ENCODE measurements at regions not wholly inside any gene's neighbourhood (a gene's known extent, or its start where the extent isn't known, plus 50 kb on each side); places are given as distances from the start of the nearest gene placed in this dataset.

DNA sequence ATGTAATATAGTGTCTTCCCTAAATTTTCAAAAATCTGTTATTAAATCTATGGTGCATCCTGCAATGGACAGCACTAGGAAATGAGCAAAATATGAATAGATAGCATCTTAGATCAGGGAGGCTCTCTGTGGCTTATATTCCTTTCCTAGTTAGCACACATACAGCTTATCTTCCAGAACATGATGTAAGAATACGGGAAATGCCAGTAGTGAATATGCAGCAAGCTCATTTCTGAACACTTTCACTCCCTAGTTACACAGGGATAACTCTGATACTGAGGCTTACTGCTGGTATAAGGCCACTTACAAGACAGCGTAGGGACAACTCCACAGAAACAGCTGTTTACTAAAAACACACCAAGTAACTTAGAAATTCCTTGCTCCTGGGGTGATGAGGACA lies 297.3 kb upstream of the SMARCA2 start:
- TF ChIP-seq, protein P1, sequence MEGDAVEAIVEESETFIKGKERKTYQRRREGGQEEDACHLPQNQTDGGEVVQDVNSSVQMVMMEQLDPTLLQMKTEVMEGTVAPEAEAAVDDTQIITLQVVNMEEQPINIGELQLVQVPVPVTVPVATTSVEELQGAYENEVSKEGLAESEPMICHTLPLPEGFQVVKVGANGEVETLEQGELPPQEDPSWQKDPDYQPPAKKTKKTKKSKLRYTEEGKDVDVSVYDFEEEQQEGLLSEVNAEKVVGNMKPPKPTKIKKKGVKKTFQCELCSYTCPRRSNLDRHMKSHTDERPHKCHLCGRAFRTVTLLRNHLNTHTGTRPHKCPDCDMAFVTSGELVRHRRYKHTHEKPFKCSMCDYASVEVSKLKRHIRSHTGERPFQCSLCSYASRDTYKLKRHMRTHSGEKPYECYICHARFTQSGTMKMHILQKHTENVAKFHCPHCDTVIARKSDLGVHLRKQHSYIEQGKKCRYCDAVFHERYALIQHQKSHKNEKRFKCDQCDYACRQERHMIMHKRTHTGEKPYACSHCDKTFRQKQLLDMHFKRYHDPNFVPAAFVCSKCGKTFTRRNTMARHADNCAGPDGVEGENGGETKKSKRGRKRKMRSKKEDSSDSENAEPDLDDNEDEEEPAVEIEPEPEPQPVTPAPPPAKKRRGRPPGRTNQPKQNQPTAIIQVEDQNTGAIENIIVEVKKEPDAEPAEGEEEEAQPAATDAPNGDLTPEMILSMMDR (IDR thresholded peaks at IDR 0.05; ENCODE audit: insufficient read depth, low read depth, low read length, missing control alignments): no peak
- no peak for DNase-seq (ENCODE audit: low read depth)
- no peak overlapping the region for H3K4me3 ChIP-seq (ENCODE audit: low read length)

DNA sequence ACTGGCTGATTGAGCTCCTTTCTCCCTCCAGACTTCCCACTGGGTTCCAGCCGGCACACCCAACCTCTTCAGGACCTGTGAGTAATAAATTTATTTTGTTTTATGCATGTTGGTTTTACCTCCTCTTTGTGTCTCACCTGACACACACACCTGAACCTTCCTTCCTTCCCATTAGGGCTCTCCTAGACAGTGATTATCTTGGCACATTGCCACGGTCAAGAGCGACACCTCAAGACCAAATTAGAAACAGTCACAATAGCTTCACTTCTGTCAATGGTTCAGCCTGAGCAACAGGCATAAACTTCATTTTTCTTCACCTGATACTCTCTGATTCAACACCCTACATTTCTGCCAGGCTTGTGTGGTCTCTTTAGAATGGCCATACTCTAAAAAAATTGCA lies 296.3 kb upstream of the SMARCA2 start:
- peak; percentile 32 for DNase-seq (ENCODE audit: low read depth)
- no peak overlapping the region for H3K4me3 ChIP-seq (ENCODE audit: low read length)
- TF ChIP-seq, protein P1 (IDR thresholded peaks at IDR 0.05; ENCODE audit: insufficient read depth, low read depth, low read length, missing control alignments): no peak

DNA sequence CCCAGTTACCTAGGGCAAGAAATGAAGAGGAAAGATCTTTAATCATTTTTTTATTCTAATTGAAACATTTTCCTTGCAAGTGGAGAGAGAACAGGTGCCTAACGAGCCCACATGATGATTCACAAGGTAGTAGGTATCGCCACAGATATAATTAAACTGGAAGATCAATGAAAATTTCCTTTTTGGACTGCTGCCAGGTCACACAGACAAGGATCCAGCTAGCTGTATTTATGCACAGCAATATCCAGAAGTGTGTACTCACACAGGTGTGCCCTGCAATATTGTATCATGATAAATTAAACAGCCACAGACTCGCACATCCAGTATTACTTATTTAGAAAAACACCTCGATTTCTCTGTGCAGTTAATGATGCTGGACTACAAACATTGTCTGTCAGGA lies 294.0 kb upstream of the SMARCA2 start:
- TF ChIP-seq, protein P1 (IDR thresholded peaks at IDR 0.05; ENCODE audit: insufficient read depth, low read depth, low read length, missing control alignments): no peak
- no peak for DNase-seq (ENCODE audit: low read depth)
- H3K4me3 ChIP-seq (ENCODE audit: low read length): no peak overlapping the region

DNA sequence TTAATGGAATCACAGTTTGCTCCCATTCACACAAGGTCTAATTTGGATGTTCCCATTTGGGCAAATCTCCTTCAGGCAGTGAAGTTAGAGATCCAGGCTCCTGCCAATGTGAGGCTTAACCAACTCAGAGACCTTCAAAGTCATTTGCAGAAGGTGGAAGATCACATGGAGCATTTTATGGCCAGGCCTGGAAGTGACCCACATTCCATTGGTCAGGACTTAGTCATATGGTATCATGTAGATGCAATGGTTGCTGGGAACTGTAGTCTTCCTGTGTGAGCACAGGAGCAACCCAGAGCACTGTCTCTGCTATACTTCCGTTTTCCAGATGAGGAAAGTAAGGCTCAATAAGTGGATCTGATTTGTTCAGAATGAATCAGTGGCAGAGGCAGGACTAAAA lies 292.7 kb upstream of the SMARCA2 start:
- TF ChIP-seq, protein P1 (IDR thresholded peaks at IDR 0.05; ENCODE audit: insufficient read depth, low read depth, low read length, missing control alignments): no peak
- no peak overlapping the region for H3K4me3 ChIP-seq (ENCODE audit: low read length)
- DNase-seq (ENCODE audit: low read depth): peak; percentile 18

DNA sequence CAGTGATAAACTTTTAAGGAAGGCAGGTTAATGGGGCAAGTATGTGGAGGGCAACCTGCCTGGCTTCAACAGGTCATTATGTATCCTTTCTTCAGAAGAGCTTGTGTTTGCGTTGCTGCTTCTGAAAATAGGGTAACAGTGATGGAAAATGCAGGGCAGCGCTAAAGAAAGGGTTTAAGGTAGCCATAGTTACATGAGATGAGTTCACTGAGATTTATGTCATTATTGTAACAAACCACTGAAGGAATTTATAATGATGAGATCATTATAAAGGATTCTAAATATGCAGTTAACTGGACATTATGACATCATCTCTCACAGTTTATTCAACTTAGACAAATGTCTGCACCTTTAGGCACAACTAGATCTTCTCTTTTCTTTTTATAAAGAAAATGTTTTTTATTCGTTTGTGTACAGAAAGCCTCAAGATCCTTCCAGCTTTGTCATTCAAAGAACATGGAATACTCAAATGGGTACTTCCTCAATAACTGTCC lies 291.6 kb upstream of the SMARCA2 start:
- DNase-seq (ENCODE audit: low read depth): no peak

DNA sequence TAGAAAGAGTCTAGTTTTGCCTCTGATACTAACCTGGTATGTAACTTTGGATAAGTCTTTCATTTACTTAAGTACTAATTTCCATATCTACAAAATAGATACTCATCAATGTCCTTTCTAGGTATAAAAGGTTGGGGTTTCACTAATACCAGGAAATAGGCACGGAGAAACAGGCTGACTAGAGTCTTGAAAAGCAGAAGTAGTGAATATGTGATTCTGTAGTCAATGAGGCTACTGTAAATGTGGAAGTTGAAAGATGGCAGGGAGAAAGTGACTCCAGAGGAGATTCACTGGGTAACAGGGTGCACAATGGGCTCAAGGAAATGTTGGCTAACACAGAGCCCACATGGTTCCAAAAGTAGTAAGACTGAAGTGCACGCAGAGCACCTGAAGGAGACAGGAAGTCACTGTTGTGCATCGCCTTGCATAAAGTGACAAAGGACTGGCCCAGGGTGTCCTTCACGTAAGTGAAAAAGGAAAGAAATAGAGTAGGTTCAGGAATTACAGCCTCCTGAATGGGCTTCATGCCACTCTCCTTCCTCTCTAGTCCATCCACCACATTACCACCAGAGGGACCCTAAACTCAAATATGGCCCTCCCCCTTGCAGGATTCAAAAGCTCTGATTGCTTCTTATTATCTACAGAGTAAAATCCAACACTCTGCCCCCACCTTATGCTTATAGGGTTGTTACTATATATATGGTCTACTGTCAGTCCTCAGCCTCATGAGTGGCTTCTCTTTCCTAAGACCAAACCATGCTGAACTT lies 288.0 kb upstream of the SMARCA2 start:
- TF ChIP-seq, protein P1 (IDR thresholded peaks at IDR 0.05; ENCODE audit: insufficient read depth, low read depth, low read length, missing control alignments): peak; percentile 16
- no peak overlapping the region for H3K4me3 ChIP-seq (ENCODE audit: low read length)
- DNase-seq (ENCODE audit: low read depth): no peak

More for the DNA sequence above, 291.6 kb upstream of the SMARCA2 start:
- H3K4me3 ChIP-seq (ENCODE audit: low read length): no peak overlapping the region
- TF ChIP-seq, protein P1 (IDR thresholded peaks at IDR 0.05; ENCODE audit: insufficient read depth, low read depth, low read length, missing control alignments): no peak

DNA sequence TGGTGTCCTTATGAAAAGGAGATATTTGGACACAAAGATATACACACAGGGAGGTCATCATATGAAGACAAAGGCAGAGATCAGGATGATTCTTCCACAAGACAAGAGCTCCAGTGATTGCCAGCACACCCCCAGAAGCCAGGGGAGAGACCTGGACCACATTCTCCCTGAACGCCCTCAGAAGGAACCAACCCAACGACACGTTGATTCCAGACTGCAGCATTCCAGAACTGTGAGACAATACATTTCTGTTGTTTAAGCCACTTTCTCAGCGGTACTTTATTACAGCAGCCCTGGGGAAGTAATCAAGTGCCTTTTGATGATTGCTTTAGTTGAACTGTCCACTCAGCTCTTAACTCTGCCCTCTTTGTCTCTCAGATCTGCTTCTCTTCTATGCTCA lies 285.5 kb upstream of the SMARCA2 start:
- TF ChIP-seq, protein P1 (IDR thresholded peaks at IDR 0.05; ENCODE audit: insufficient read depth, low read depth, low read length, missing control alignments): no peak
- H3K4me3 ChIP-seq (ENCODE audit: low read length): no peak overlapping the region
- no peak for DNase-seq (ENCODE audit: low read depth)
